ENCODE measurements at regions not wholly inside any gene's neighbourhood (a gene's known extent, or its start where the extent isn't known, plus 50 kb on each side); places are given as distances from the start of the nearest gene placed in this dataset.

DNA sequence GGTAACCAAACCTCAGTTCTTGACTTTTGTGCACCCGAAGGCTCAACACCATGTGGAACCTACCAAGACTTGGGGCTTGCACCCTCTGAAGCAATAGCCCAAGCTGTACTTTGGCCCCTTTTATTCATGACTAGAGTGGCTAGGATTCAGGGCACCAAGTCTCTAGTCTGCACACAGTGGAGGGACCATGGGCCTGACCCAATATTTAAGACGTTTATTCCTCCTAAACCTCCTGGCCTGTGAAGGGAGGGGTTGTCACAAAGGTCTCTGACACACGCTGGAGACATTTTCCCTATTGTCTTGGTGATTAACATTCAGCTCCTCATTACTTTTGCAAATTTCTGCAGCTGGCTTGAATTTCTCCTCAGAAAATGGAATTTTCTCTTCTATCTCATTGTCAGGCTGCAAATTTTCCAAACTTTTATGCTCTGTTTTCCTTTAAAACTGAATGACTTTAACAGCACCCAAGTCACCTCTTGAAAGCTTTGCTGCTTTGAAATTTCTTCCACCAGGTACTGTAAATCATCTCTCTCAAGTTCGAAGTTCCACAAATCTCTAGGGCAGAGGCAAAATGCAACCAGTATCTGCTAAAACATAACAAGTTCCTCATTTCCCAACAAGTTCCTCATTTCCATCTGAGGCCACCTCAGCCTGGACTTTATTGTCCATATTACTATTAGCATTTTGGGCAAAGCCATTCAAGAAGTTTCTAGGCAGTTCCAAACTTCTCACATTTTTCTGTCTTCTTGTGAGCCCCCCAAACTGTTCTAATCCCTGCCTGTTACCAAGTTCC, 481.4 kb upstream of the BTBD3 start:
- DNase-seq = no peak

GRCh38 chr20:11437090-11437489, 480.6 kb upstream of the BTBD3 start:
- DNase-seq = no peak

GRCh38 chr20:11437611-11438380, 479.9 kb upstream of the BTBD3 start:
- DNase-seq = no peak

- DNase-seq = no peak
Observed at GRCh38 chr20:11438412-11438811, 479.3 kb upstream of the BTBD3 start.

- DNase-seq = no peak
Observed at GRCh38 chr20:11443382-11444119, 474.1 kb upstream of the BTBD3 start.

- no peak for DNase-seq
Observed at GRCh38 chr20:11445161-11445560, 472.5 kb upstream of the BTBD3 start.

- no peak for DNase-seq
Observed at GRCh38 chr20:11445891-11446290, 471.8 kb upstream of the BTBD3 start.

- no peak for DNase-seq
Observed at GRCh38 chr20:11447371-11448100, 470.2 kb upstream of the BTBD3 start.

- no peak for DNase-seq
Observed at GRCh38 chr20:11448554-11448953, 469.1 kb upstream of the BTBD3 start.

- DNase-seq = no peak
Observed at GRCh38 chr20:11451793-11452291, 465.9 kb upstream of the BTBD3 start.

DNA sequence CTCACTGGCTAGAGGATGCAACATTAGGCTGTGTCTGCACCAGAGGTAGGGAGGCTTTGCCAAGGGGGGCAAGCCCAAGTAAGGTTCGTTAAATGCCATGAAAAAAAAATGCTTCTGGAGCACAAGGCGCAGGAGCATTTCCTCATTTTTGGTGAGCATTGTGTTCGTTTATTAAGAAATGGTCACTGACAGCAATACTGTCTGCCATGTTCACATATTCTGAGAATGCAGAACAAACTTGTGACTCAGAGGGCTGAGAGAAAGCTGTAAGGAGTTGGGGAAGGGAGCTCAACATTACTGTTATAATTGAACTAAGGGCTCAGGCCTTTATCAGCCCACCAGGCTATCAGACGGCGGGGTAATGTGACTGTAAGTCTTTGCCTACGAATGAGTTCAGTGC, 465.4 kb upstream of the BTBD3 start:
- DNase-seq = no peak

GRCh38 chr20:11453430-11453829, 464.3 kb upstream of the BTBD3 start:
- no peak for DNase-seq

DNA sequence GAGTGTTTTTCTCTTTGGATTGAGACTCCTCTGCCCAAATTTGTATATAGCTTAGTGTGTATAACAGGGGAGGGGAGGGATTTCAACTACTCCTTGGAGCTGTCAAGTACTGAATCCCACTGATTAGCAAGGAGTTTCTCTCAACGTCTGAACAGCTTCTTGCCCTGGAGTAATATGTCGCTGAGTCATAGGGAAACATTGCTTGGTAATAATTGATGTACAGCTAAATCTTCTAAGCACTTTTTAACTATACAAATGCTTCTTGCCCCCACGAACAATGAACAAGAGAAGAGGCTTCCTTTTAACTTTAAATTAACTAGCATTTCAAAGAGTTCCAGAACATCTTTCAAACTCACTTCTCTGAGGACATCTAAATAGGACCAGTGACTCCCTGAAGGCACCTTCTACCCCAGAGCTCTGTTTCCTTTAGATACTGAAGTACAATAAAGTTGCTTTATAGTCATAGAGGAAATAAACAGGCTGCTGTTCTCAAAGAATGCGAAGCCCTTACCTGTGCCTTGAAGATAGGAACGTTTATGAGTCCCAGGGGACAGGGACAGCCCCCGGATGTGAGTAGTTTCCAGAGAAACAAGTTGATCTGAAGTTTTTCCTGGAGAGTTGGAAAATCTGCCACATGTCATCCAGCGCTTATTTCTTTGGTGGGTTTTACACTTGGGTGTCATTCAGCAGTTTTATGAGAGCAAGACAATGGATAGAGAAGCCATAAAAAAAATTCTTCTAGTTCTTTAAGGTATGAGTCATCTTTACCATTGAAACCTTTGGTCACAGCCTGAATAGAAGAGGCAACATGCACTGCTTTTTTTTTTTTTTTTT, 462.5 kb upstream of the BTBD3 start:
- DNase-seq = no peak

DNA sequence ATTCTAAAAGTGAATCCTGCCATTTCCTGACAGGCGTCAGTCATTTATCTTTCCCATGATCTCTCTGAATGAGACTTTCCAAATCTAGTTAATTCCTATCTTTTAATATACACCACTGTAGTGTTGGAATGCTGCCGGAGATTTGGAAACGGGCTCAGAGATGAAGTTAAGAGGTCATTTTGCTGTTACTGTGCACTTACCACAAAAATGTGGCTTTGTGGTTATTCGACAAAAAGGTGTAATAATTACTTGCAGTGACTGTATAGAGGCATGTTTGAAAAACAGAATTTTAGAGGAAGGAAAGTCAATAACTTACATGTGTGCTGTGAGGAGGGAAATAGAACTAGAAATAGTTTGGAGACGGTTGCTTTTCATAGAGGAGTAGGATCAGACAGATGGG, 460.2 kb upstream of the BTBD3 start:
- DNase-seq = no peak

DNA sequence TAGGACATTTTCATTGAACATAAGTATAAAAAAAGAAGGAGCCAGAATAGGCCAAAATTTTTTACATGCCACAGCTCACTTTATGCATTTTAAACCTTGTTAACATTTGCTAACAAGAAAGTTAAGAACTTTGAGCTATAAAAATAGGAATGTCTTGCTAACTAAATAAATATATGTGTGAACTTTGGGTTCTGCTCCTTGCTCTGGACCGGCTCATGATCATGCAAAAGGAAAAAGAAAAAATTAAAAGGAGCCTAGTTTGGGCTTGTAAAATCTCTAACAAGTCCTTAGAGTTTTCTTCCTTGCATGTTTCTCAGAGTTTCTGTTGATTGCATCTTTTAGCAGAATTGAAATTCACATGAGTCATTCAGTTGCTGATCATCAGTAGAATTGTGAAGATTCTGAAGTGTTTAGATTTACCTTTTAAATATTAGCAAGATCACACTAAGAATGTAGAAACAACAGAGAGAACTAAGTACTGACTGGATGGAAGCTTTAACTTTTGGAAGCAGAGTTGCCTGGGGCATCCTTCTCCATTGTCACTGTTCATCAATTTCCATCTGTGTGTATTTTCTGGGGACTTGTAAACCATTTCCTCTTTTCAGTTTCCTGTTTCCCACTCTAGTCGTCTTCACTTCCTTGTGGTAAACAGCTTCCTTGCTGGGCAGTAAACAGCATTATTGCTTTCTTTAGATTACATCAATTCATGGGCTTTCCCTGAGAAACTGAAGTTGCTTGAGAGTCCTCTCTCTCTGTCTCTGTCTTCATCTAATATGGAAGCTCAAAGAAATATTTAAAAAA, 458.4 kb upstream of the BTBD3 start:
- DNase-seq = no peak

- no peak for DNase-seq
Observed at GRCh38 chr20:11467436-11467835, 450.3 kb upstream of the BTBD3 start.

- DNase-seq = no peak
Observed at GRCh38 chr20:11468880-11469279, 448.8 kb upstream of the BTBD3 start.

GRCh38 chr20:11469795-11470435, 447.8 kb upstream of the BTBD3 start:
- DNase-seq = no peak

- no peak for DNase-seq
Observed at GRCh38 chr20:11473983-11474382, 443.7 kb upstream of the BTBD3 start.

DNA sequence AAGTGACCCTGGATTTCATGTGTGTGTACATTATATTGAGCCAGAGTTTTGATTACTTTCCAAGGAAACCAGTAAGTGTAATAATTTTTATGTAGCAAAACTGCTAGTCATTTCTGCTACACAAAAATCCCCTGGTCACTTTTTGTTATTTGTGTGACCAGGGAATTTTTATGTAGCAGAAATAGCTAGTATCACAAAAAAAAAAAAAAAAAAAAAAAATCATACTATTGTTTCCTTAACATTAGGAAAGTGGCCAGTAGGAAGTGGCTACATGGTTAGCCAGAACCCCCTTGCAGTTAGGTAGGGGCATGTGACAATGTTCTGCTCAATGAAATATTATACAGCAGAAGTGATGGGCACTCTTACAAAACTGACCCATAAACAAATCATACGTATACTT, 434.0 kb upstream of the BTBD3 start:
- no peak for DNase-seq

All from CD4-positive, alpha-beta T cell treated with Interleukin-17A for 4 hours (primary cell).